Epithelial cell of esophagus (primary cell): ENCODE measurements at regions not wholly inside any gene's neighbourhood (a gene's known extent, or its start where the extent isn't known, plus 50 kb on each side); places are given as distances from the start of the nearest gene placed in this dataset.

ENCODE experiments used
- DNase-seq: peaks from one replicate; pipeline ENCODE4 v3.0.0; 2010; ENCODE audit warnings: low read depth
- H3K4me3 ChIP-seq: 2 replicates; pipeline ENCODE4 v1.5.1; 2011; ENCODE audit warnings: mild to moderate bottlenecking, low read length, control low read depth
- TF ChIP-seq, protein P1 (sequence below): IDR thresholded peaks from 2 replicates; pipeline ENCODE4 v1.5.1; 2011; ENCODE audit warnings: low read depth, mild to moderate bottlenecking, low read length, control low read depth, inconsistent platforms; ENCODE audit not compliant: insufficient read depth; ENCODE audit errors: missing control alignments

DNA sequence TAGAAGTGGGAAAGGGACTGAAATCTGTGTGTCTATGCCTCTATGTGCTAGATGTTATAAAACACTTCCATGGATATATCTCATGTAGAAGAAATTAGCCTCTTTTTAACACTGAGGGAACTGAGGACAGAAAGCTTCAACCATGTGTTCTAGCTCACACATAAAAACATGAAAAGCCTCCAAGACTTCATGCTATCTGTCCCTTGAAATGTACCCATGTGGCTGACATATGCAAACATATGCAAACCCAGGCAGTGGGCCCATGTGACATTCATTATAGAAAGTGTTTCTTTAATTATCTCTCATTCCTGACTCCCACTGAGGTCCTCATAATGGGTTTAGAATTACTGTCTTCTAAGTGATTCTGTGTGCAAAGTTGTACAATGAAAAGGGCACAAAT, 134.7 kb upstream of the MAF start:
- TF ChIP-seq, protein P1, sequence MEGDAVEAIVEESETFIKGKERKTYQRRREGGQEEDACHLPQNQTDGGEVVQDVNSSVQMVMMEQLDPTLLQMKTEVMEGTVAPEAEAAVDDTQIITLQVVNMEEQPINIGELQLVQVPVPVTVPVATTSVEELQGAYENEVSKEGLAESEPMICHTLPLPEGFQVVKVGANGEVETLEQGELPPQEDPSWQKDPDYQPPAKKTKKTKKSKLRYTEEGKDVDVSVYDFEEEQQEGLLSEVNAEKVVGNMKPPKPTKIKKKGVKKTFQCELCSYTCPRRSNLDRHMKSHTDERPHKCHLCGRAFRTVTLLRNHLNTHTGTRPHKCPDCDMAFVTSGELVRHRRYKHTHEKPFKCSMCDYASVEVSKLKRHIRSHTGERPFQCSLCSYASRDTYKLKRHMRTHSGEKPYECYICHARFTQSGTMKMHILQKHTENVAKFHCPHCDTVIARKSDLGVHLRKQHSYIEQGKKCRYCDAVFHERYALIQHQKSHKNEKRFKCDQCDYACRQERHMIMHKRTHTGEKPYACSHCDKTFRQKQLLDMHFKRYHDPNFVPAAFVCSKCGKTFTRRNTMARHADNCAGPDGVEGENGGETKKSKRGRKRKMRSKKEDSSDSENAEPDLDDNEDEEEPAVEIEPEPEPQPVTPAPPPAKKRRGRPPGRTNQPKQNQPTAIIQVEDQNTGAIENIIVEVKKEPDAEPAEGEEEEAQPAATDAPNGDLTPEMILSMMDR, result no peak
- no peak for DNase-seq
- H3K4me3 ChIP-seq, result no peak overlapping the region

DNA sequence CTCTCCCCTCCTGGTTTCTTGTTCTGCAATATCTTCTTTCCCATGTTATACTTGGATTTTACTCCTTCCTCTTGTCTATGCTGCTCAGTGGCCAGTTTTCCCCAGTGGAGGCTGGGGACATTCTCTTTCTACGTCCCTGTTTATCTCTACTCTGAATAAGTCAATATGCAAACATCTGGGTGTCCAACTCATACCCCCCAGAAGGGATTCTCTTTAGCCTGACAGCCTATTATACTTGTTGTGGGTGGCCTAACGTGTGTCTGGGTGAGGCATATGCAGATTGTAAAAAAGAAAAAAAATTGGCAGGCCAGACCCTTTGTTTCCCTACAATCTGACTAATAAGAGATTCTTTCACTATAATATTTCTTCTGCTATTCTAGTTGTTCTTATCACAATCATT, 134.2 kb upstream of the MAF start:
- no peak overlapping the region for H3K4me3 ChIP-seq
- TF ChIP-seq, protein P1, result no peak
- DNase-seq, result no peak

DNA sequence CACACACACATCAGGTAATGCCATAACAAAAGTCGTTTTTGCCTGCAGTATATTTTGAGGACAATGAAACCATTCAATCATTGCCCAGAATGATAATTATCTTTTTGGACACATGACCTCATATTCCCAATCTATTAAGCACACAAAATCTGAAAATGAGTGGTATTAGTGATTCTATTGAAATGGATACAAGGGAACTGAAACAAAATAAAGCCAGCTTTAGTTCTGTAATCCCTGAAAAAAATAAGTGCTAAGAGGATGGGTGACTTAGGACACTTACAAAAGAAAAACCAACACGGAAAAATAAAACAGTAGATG, 128.3 kb upstream of the MAF start:
- DNase-seq, result no peak
- H3K4me3 ChIP-seq, result no peak overlapping the region
- TF ChIP-seq, protein P1, result no peak

DNA sequence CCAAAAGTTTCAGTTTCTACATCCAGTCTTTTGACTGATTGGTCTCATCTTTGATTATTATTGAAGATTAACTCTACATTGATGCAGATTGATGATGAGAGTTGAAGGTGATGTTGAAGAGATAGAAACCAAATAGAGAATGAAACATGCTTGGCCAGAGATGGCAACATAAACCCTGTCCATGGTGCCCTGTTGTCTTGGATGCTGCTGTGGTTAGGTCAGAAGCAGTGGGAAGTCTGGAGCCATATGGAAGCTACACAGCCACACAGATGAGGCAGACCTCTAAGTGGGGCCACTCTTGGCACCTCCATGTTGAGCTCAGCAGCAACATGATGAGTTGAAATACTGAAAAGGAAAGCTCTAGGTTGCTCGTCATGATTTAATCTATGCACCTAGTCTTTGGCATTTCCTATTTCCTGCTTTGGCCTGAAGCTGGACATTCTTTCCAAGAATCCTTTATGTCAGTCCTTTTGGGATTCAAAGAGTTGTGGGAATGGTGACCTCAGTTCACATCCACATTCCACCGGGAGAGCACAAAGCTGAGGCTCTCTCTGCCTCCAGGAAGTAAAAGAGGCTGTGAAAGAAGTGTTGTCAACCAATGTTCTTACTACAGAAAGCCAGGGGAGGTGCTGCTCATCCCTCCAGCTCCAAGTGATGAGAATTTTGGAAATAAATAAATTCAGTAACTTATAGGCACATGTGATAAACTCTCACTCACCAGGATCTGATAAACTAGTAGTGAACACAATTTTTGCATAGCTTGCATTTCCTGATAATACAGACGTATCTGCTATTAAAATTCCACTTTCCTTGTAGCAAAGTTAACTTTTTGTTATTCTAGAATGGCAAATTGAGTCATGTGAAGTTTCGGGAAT, 127.7 kb upstream of the MAF start:
- TF ChIP-seq, protein P1, result no peak
- DNase-seq, result no peak
- H3K4me3 ChIP-seq, result no peak overlapping the region

DNA sequence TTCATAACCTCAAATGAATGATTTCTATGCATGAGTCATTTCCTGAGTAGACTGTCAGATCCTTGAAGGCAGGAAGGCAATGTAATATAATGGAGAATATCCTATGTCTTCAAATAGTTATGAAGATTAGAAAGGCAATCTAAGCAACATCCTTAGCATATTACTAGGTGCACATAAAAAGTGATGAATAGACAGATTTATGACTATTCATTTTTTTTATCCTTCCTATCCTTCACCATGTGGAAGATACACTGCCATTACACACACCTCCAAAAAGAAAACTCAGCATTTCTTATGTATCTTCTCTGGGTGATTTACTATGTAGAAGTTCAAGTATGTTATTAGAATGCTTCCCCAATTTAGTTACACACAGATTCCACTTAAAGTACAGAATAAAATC, 126.4 kb upstream of the MAF start:
- no peak for DNase-seq
- TF ChIP-seq, protein P1, result no peak
- no peak overlapping the region for H3K4me3 ChIP-seq

DNA sequence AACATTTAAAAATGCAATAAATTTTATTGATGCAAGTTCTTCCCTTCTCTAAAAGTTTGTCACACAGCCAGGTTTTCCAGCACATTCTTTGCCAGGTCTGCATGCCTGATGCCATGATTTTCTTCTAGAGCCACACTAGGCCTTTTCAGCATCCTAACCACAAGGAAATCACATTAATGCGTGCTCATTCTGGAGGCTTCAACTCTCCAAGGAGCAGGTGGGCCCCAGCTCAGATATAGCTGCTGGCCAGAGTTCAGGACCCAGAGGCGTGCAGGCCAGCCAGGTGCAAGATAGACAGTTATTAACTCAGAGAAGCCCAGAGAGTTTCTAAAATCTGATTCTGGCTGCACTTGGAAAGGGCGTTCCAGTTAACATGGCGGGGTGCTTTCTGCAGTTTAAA, 124.5 kb upstream of the MAF start:
- TF ChIP-seq, protein P1, result no peak
- no peak overlapping the region for H3K4me3 ChIP-seq
- no peak for DNase-seq

DNA sequence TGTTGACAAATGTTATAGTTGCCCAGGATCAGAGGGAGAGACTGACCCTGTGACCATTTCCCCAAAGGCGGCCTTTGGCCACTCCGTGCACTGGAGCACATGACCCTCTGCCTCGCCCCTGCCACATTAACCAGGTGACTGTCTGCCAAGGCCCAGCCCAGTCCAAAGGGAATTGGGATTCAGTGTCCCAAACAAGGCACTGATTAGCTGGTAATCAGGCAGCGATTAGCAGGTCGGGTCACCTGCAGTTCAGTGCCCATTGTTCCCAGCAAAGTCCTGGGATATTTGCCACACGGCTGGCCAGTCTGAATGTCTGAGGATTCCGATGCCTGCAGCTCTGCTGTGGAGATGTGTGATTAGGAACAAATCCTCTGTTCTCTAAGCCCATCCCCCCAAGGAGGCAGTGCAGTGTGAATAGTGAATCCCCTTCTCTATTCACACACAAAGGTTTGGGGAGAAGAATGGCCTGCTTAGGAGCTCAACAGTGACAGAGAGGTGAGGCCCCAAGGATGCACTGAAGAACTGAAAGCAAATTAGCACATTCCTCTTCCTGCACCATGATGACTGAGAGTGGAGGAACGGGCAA, 123.1 kb upstream of the MAF start:
- no peak overlapping the region for H3K4me3 ChIP-seq
- TF ChIP-seq, protein P1, result no peak
- no peak for DNase-seq
